IPS DF 6.9 (cell line): ENCODE measurements at regions not wholly inside any gene's neighbourhood (a gene's known extent, or its start where the extent isn't known, plus 50 kb on each side); places are given as distances from the start of the nearest gene placed in this dataset.
"Not testable (repeated sequence)": the region's sequence is repeated elsewhere in the genome, so short reads cannot be mapped to it uniquely, and the experiment has no call there.

Experiments
- DNase-seq: peaks from one replicate; pipeline ENCODE4 v3.0.0-alpha.2; 2013; ENCODE audit warnings: low read depth, low spot score
- H3K27ac ChIP-seq: one replicate; pipeline ENCODE4 v1.5.1; 2013; ENCODE audit warnings: low read length, control low read depth
- H3K27me3 ChIP-seq: 2 replicates; pipeline ENCODE4 v1.6.1; 2013; ENCODE audit warnings: mild to moderate bottlenecking, low read length; ENCODE audit not compliant: control insufficient read depth, insufficient read depth
- H3K36me3 ChIP-seq: 2 replicates; pipeline ENCODE4 v1.6.1; 2013; ENCODE audit warnings: low read length; ENCODE audit not compliant: control insufficient read depth, insufficient read depth
- H3K4me1 ChIP-seq: 2 replicates; pipeline ENCODE4 v1.6.1; 2013; ENCODE audit warnings: low read length; ENCODE audit not compliant: control insufficient read depth, insufficient read depth
- H3K4me3 ChIP-seq: 2 replicates; pipeline ENCODE4 v1.5.1; 2013; ENCODE audit warnings: mild to moderate bottlenecking, low read length
- H3K9me3 ChIP-seq: 2 replicates; pipeline ENCODE4 v1.6.1; 2013; ENCODE audit warnings: low read length, inconsistent platforms; ENCODE audit not compliant: control insufficient read depth, insufficient read depth
- WGBS: extraction: QIAGEN DNeasy Blood & Tissue Kit; methylation state at CpG from one replicate; pipeline ENCODE4 v1.1.7; 2013; ENCODE audit warnings: mixed read lengths, missing lambda C conversion rate; ENCODE audit not compliant: insufficient read length, insufficient coverage; 5-methylcytosine and 5-hydroxymethylcytosine counted together

GRCh38 chr5:118407958-118408357, 580.4 kb downstream of the DTWD2 start:
- no peak overlapping the region for H3K27ac ChIP-seq
- no peaks in the 10 kb centered on the region for H3K27me3 ChIP-seq
- no peaks in the 10 kb centered on the region for H3K9me3 ChIP-seq
- no peaks in the 10 kb centered on the region for H3K36me3 ChIP-seq
- no peaks in the 10 kb centered on the region for H3K4me1 ChIP-seq
- no peak overlapping the region for H3K4me3 ChIP-seq
- no peak for DNase-seq

- no CpG with 5 or more reads among the region's 5 CpGs for WGBS
- Histone ChIP-seq H3K9me3 (no peaks in the 10 kb centered on the region), H3K4me3 (no peak overlapping the region), H3K4me1 (no peaks in the 10 kb centered on the region), H3K27me3 (no peaks in the 10 kb centered on the region), H3K27ac (no peak overlapping the region), H3K36me3 (no peaks in the 10 kb centered on the region)
- no peak for DNase-seq
These were observed 582.7 kb downstream of the DTWD2 start for GRCh38 chr5:118405650-118406061.

GRCh38 chr5:118397236-118397635, 591.1 kb downstream of the DTWD2 start:
- Histone ChIP-seq H3K36me3 (no peaks in the 10 kb centered on the region), H3K27ac (no peak overlapping the region), H3K27me3 (no peaks in the 10 kb centered on the region), H3K4me3 (no peak overlapping the region), H3K9me3 (no peaks in the 10 kb centered on the region), H3K4me1 (no peaks in the 10 kb centered on the region)
- WGBS, result no CpG with 5 or more reads among the region's 4 CpGs
- DNase-seq, result no peak

- no CpG with 5 or more reads among the region's 6 CpGs for WGBS
- no peaks in the 10 kb centered on the region for H3K4me1 ChIP-seq
- H3K36me3 ChIP-seq, result no peaks in the 10 kb centered on the region
- DNase-seq, result no peak
- no peak overlapping the region for H3K27ac ChIP-seq
- no peaks in the 10 kb centered on the region for H3K27me3 ChIP-seq
- H3K4me3 ChIP-seq, result no peak overlapping the region
- no peaks in the 10 kb centered on the region for H3K9me3 ChIP-seq
These were observed 595.9 kb downstream of the DTWD2 start for GRCh38 chr5:118392491-118392890.

- DNase-seq, H3K27ac ChIP-seq, H3K9me3 ChIP-seq, H3K4me1 ChIP-seq, H3K36me3 ChIP-seq, H3K27me3 ChIP-seq, H3K4me3 ChIP-seq: not testable (repeated sequence)
- no CpG with 5 or more reads among the region's 15 CpGs for WGBS
These were observed 605.4 kb downstream of the DTWD2 start for GRCh38 chr5:118382931-118383330.

- Histone ChIP-seq H3K36me3 (no peaks in the 10 kb centered on the region), H3K4me3 (no peak overlapping the region), H3K27ac (no peak overlapping the region), H3K27me3 (no peaks in the 10 kb centered on the region), H3K4me1 (no peaks in the 10 kb centered on the region), H3K9me3 (no peaks in the 10 kb centered on the region)
- DNase-seq, result no peak
- WGBS, result no CpG with 5 or more reads among the region's 2 CpGs
These were observed 608.9 kb downstream of the DTWD2 start for GRCh38 chr5:118379470-118379869.

GRCh38 chr5:118378959-118379358, 609.4 kb downstream of the DTWD2 start:
- Histone ChIP-seq H3K27me3 (no peaks in the 10 kb centered on the region), H3K9me3 (no peaks in the 10 kb centered on the region), H3K4me3 (no peak overlapping the region), H3K36me3 (no peaks in the 10 kb centered on the region), H3K27ac (no peak overlapping the region), H3K4me1 (no peaks in the 10 kb centered on the region)
- no peak for DNase-seq
- no CpG with 5 or more reads among the region's 1 CpG for WGBS

- Histone ChIP-seq H3K27ac (no peak overlapping the region), H3K4me3 (no peak overlapping the region), H3K4me1 (no peaks in the 10 kb centered on the region), H3K9me3 (no peaks in the 10 kb centered on the region), H3K36me3 (no peaks in the 10 kb centered on the region), H3K27me3 (no peaks in the 10 kb centered on the region)
- no peak for DNase-seq
These were observed 610.9 kb downstream of the DTWD2 start for GRCh38 chr5:118377420-118377819.

GRCh38 chr5:118371973-118372831, 616.1 kb downstream of the DTWD2 start:
- no peaks in the 10 kb centered on the region for H3K27me3 ChIP-seq
- H3K27ac ChIP-seq, result no peak overlapping the region
- no CpG with 5 or more reads among the region's 3 CpGs for WGBS
- no peak overlapping the region for H3K4me3 ChIP-seq
- DNase-seq, result no peak
- H3K36me3 ChIP-seq, result no peaks in the 10 kb centered on the region
- no peaks in the 10 kb centered on the region for H3K4me1 ChIP-seq
- no peaks in the 10 kb centered on the region for H3K9me3 ChIP-seq

GRCh38 chr5:118366429-118366828, 621.9 kb downstream of the DTWD2 start:
- H3K9me3 ChIP-seq, result no peaks in the 10 kb centered on the region
- no peak for DNase-seq
- no peaks in the 10 kb centered on the region for H3K36me3 ChIP-seq
- WGBS, result no CpG with 5 or more reads among the region's 3 CpGs
- no peak overlapping the region for H3K27ac ChIP-seq
- H3K4me1 ChIP-seq, result no peaks in the 10 kb centered on the region
- H3K27me3 ChIP-seq, result no peaks in the 10 kb centered on the region
- no peak overlapping the region for H3K4me3 ChIP-seq

- no peak overlapping the region for H3K27ac ChIP-seq
- WGBS, result no CpG with 5 or more reads among the region's 4 CpGs
- no peaks in the 10 kb centered on the region for H3K4me1 ChIP-seq
- no peak for DNase-seq
- no peaks in the 10 kb centered on the region for H3K36me3 ChIP-seq
- no peaks in the 10 kb centered on the region for H3K27me3 ChIP-seq
- no peaks in the 10 kb centered on the region for H3K9me3 ChIP-seq
- H3K4me3 ChIP-seq, result no peak overlapping the region
These were observed 622.6 kb downstream of the DTWD2 start for GRCh38 chr5:118365718-118366117.
